ENCODE measurements at regions not wholly inside any gene's neighbourhood (a gene's known extent, or its start where the extent isn't known, plus 50 kb on each side); places are given as distances from the start of the nearest gene placed in this dataset.

DNA sequence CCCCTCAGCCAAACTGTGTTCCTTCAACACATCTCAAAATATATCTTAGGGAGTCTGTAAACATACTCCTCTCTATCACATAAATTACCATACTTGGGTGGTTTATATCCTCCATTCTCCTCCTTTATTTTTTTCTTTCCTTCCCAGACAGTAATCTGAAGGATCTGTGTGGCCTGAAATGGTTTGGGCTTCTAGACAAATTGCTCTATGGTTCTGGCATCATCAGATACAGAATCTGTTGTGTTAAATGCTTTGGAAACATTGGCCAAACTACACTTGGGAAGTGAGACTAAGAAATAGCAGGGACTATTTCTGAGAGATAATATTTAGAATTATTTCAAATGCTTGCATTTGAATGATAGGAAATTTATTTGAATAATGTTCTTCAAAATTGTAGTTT, 353.0 kb upstream of the KCND2 start:
- TF ChIP-seq POLR2A (IDR thresholded peaks at IDR 0.05; ENCODE audit: low read depth, low read length) = no peak
- no peak for TF ChIP-seq POLR2AphosphoS5 (IDR thresholded peaks at IDR 0.05; ENCODE audit: low read depth, low read length)
- no peak for TF ChIP-seq TAF1 (IDR thresholded peaks at IDR 0.05; ENCODE audit: borderline replicate concordance, low read depth, low read length)

Measured in GM12892 (cell line).